HL-60 (cell line): ENCODE measurements at regions not wholly inside any gene's neighbourhood (a gene's known extent, or its start where the extent isn't known, plus 50 kb on each side); places are given as distances from the start of the nearest gene placed in this dataset.

Experiments used
- DNase-seq, 2 experiments: peaks; one replicate each; pipeline ENCODE4 v3.0.0-alpha.2; 2010 to 2020; ENCODE audit warnings: low read depth in 1 of 2, low spot score in 1 of 2
- H3K27ac ChIP-seq: fragments of 250-450 bp; sonication (Bioruptor Pico); replicated peaks from 2 replicates; pipeline ENCODE4 v1.5.1; 2020; ENCODE audit warnings: mild to moderate bottlenecking, moderate library complexity
- H3K27me3 ChIP-seq: fragments of 250-450 bp; sonication (Bioruptor Pico); 2 replicates; pipeline ENCODE4 v1.5.1; 2021; ENCODE audit warnings: mild to moderate bottlenecking, moderate library complexity; ENCODE audit not compliant: insufficient read depth, poor library complexity, severe bottlenecking
- H3K4me3 ChIP-seq: replicated peaks from 2 replicates; pipeline ENCODE4 v1.5.1; 2011; ENCODE audit warnings: mild to moderate bottlenecking, control low read depth, low read length; ENCODE audit not compliant: insufficient read depth
- CTCF ChIP-seq: IDR thresholded peaks from one replicate; pipeline ENCODE4 v1.5.1; 2011; ENCODE audit warnings: low read length, control low read depth, inconsistent platforms; ENCODE audit not compliant: insufficient read depth
- GABPA ChIP-seq: IDR thresholded peaks from 2 replicates; pipeline ENCODE4 v1.6.1; 2012; ENCODE audit warnings: low read depth
- POLR2AphosphoS5 ChIP-seq: IDR thresholded peaks from 2 replicates; pipeline ENCODE4 v1.6.1; 2012; ENCODE audit warnings: low read depth
- REST ChIP-seq: IDR thresholded peaks from 2 replicates; pipeline ENCODE4 v1.6.1; 2012; ENCODE audit warnings: low read depth; ENCODE audit not compliant: insufficient replicate concordance
- SPI1 ChIP-seq: IDR thresholded peaks from 2 replicates; pipeline ENCODE4 v1.6.1; 2012; ENCODE audit warnings: low read depth, mild to moderate bottlenecking, borderline replicate concordance

- TF ChIP-seq GABPA = no peak
- TF ChIP-seq POLR2AphosphoS5 = no peak
- TF ChIP-seq CTCF = no peak
- TF ChIP-seq SPI1 = no peak
- no peak for TF ChIP-seq REST
- DNase-seq = no peak
- H3K27ac ChIP-seq = no peak overlapping the region
- no peaks in the 10 kb centered on the region for H3K27me3 ChIP-seq
- H3K4me3 ChIP-seq = no peak overlapping the region
Measured at GRCh38 chr3:155015776-155016436, 64.2 kb upstream of the MME start.

GRCh38 chr3:155014953-155015352, 65.2 kb upstream of the MME start:
- no peaks in the 10 kb centered on the region for H3K27me3 ChIP-seq
- DNase-seq = no peak
- H3K27ac ChIP-seq = no peak overlapping the region
- TF ChIP-seq SPI1 = no peak
- TF ChIP-seq POLR2AphosphoS5 = no peak
- TF ChIP-seq CTCF = no peak
- no peak for TF ChIP-seq REST
- no peak for TF ChIP-seq GABPA
- no peak overlapping the region for H3K4me3 ChIP-seq

- Histone ChIP-seq H3K27me3 (no peaks in the 10 kb centered on the region), H3K27ac (no peak overlapping the region), H3K4me3 (no peak overlapping the region)
- TF ChIP-seq REST (no peak), POLR2AphosphoS5 (no peak), GABPA (no peak), SPI1 (no peak), CTCF (no peak)
- DNase-seq = no peak
Measured at GRCh38 chr3:155013427-155013826, 66.7 kb upstream of the MME start.
